ENCODE measurements at regions not wholly inside any gene's neighbourhood (a gene's known extent, or its start where the extent isn't known, plus 50 kb on each side); places are given as distances from the start of the nearest gene placed in this dataset.

DNA sequence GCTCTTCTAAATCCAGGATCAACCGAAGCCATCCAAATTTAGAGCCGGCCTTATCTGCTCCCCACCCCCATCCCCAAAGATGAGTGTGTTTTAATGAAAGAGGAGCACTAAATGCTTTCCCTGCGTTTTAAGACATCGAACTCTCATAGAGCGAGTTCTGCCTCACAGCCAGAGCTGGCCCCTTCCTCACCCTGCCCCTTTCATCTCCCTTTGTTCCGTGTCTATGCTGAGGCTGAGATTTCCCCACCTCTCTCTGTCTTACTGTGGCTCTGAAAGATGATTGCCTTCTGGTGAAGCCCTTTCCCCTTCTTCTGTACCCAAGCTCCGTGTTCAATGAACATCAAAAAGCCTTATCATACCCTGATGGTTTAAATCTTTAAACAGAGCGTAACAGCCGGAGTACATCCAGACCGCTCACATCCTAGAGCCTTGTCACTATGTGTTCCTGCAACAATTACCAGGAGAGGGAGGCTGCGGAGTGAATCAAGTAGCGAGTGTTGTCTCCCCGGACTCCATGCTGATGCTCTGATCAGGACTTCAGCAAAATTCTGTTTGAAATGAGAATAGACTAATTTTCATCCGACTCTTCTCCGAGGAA is 110.1 kb downstream of the ZNF326 start:
- TF ChIP-seq, protein P1, sequence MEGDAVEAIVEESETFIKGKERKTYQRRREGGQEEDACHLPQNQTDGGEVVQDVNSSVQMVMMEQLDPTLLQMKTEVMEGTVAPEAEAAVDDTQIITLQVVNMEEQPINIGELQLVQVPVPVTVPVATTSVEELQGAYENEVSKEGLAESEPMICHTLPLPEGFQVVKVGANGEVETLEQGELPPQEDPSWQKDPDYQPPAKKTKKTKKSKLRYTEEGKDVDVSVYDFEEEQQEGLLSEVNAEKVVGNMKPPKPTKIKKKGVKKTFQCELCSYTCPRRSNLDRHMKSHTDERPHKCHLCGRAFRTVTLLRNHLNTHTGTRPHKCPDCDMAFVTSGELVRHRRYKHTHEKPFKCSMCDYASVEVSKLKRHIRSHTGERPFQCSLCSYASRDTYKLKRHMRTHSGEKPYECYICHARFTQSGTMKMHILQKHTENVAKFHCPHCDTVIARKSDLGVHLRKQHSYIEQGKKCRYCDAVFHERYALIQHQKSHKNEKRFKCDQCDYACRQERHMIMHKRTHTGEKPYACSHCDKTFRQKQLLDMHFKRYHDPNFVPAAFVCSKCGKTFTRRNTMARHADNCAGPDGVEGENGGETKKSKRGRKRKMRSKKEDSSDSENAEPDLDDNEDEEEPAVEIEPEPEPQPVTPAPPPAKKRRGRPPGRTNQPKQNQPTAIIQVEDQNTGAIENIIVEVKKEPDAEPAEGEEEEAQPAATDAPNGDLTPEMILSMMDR (IDR thresholded peaks at IDR 0.05), result no peak
- TF ChIP-seq PHF8 (IDR thresholded peaks at IDR 0.05; ENCODE audit: borderline replicate concordance, low read depth), result no peak
